Activated CD8-positive, alpha-beta memory T cell treated with anti-CD3 and anti-CD28 coated beads, Interleukin-2, amount 50 U/mL, for 4 hours (primary cell): ENCODE measurements at regions not wholly inside any gene's neighbourhood (a gene's known extent, or its start where the extent isn't known, plus 50 kb on each side); places are given as distances from the start of the nearest gene placed in this dataset.

ENCODE experiments used
- DNase-seq: peaks from one replicate; pipeline ENCODE4 v3.0.0-alpha.2; 2020

DNA sequence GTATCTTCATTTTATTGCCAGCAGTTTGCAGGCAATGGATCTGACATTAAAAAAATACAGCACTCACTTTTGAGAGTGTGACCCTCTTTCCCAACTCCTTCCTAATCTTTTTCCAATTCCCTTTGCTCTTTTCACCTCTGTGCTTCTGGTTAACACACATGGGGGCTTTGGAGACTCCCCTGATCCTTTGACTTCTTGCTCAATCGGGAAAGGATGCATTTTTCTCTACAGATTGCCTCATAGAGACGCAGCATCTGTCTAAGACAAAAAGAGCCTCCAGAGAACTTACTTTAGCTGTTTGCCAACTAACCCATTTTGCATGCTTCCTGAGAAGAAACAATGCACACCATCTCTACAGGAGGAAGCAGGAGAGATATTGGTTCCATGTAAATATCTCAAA lies 378.3 kb downstream of the PBX1 start:
- no peak for DNase-seq

- no peak for DNase-seq
These were observed 373.6 kb downstream of the PBX1 start for GRCh38 chr1:164932580-164932979.

- DNase-seq, result no peak
These were observed 371.8 kb downstream of the PBX1 start for GRCh38 chr1:164930833-164931232.

GRCh38 chr1:164930241-164930640 lies 371.3 kb downstream of the PBX1 start:
- DNase-seq, result no peak

GRCh38 chr1:164928232-164928812 lies 369.3 kb downstream of the PBX1 start:
- no peak for DNase-seq

DNA sequence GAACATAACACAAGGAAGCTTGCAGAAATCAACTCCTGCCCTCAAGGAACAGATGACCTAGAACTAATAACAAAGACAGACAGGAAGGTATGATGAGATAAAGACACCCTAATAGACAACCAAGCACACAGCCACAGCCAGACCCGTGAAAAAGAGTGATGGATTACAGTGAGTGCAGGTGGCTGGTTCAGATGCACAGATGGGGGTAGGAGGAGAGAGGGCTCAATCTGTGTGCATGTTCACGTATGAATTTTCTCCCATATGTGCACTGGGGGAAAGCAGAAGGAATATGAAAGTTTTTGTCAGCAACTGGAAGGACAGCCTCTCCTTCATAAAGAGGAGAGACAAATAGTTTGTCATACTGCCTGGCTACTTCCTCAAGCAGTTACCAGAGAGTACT lies 367.1 kb downstream of the PBX1 start:
- no peak for DNase-seq

DNA sequence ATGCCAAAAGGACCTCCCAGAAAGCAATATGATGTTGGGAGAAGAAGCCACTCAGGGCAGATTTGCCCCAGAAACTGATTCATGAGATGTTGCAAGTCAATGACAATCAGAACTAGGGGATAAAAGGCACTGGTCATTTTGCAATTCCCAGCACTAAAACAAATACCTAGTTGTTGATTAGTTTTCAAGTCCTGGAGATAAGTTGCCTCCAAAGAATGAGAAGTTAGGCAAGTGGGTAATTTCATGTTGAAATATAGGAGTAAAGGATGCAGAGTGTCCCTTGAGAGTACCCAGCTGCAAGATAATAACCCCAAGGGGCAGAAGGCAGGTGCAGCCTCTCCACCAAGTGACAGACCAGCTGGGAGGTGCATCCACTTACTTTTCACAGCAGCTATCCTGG lies 363.6 kb downstream of the PBX1 start:
- no peak for DNase-seq

- DNase-seq, result no peak
These were observed 362.5 kb downstream of the PBX1 start for GRCh38 chr1:164921493-164921892.

GRCh38 chr1:164918140-164918539 lies 359.2 kb downstream of the PBX1 start:
- DNase-seq, result no peak

GRCh38 chr1:164914208-164914607 lies 355.2 kb downstream of the PBX1 start:
- no peak for DNase-seq

- no peak for DNase-seq
These were observed 353.3 kb downstream of the PBX1 start for GRCh38 chr1:164912290-164912689.

GRCh38 chr1:164910671-164911070 lies 351.7 kb downstream of the PBX1 start:
- no peak for DNase-seq

- no peak for DNase-seq
These were observed 348.7 kb downstream of the PBX1 start for GRCh38 chr1:164907666-164908065.

GRCh38 chr1:164905869-164906268 lies 346.9 kb downstream of the PBX1 start:
- DNase-seq, result no peak

DNA sequence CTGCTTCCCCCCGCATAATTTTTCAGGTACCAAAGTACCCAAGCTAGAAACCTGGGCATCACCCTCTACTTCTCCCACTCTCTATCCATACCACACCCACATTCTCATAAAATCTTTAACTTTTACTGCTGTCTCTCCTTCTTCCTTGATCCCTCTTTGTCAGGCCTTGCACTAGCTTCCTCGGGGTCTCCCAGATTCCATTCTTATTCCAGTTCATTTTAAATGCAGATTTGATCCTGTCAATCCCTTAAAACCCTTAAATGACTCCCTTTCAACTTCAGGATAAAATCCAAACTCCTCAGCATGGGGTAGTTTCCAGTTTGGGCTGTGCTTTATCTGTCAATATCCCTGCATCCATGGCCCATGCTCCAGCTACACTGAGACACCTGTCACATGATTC lies 343.5 kb downstream of the PBX1 start:
- no peak for DNase-seq
